ENCODE measurements at regions not wholly inside any gene's neighbourhood (a gene's known extent, or its start where the extent isn't known, plus 50 kb on each side); places are given as distances from the start of the nearest gene placed in this dataset.

- Histone ChIP-seq H3K36me3 (ENCODE audit: insufficient read depth) (no peaks in the 10 kb centered on the region), H3K4me1 (ENCODE audit: insufficient read depth) (no peaks in the 10 kb centered on the region), H3K4me3 (ENCODE audit: low read depth, low read length) (no peak overlapping the region), H3K27ac (ENCODE audit: low read depth) (no peak overlapping the region)
- no peak for DNase-seq (ENCODE audit: extremely low spot score)
- 81% methylated on average over 12 of the region's 12 CpGs for WGBS
These were observed 65.1 kb upstream of the KLF13 start for GRCh38 chr15:31261266-31262142.

- no peak overlapping the region for H3K4me3 ChIP-seq (ENCODE audit: low read depth, low read length)
- no peak overlapping the region for H3K27ac ChIP-seq (ENCODE audit: low read depth)
- no peak for DNase-seq (ENCODE audit: extremely low spot score)
- 90% methylated on average over 4 of the region's 4 CpGs for WGBS
- peaks cover 2% of the 10 kb centered on the region for H3K4me1 ChIP-seq (ENCODE audit: insufficient read depth)
- H3K36me3 ChIP-seq (ENCODE audit: insufficient read depth) = no peaks in the 10 kb centered on the region
These were observed 64.5 kb upstream of the KLF13 start for GRCh38 chr15:31262143-31262530.

DNA sequence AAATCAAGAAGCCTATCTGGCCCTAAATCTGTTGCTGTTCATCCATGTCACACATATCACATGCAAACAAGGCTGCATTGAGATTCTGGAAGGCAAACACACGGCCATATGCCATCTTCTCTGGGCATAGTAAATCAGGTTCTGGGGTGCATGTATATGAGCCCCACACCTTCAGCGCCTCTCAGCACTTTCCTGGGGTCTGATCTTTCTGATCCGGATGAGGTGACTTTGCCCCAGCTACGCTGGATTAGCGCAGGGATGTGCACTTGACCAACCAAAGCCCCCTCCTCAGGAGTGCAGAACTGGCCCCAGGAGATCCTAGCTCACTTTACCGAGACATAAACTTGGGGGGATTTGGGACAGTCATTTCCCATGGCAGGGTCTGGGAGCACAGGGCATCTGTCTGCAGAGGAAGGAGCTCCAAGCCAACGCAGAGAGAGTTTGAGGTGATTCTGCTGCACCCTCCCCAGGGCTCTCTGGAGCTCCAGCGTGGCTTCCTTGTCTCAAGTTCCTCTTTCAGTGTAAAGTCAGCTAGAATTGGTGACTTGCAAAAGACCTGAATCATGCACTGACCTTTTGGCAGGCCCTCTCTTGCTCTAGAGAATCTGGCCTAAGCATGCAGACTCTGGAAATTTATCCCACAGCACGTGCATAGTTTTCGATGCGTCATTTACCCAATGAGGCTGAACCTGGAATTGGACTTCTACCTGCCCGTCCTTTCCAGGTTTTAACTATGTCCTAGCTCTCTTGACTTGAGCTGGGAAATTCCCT is 63.5 kb upstream of the KLF13 start:
- Histone ChIP-seq H3K27ac (ENCODE audit: low read depth) (no peak overlapping the region), H3K4me1 (ENCODE audit: insufficient read depth) (peaks cover 2% of the 10 kb centered on the region), H3K4me3 (ENCODE audit: low read depth, low read length) (no peak overlapping the region), H3K36me3 (ENCODE audit: insufficient read depth) (no peaks in the 10 kb centered on the region)
- no peak for DNase-seq (ENCODE audit: extremely low spot score)
- 85% methylated on average over 12 of the region's 12 CpGs for WGBS

- DNase-seq (ENCODE audit: extremely low spot score) = no peak
- H3K4me3 ChIP-seq (ENCODE audit: low read depth, low read length) = no peak overlapping the region
- peak overlapping the region; percentile 81 for H3K27ac ChIP-seq (ENCODE audit: low read depth)
- no peaks in the 10 kb centered on the region for H3K36me3 ChIP-seq (ENCODE audit: insufficient read depth)
- 65% methylated on average over 24 of the region's 24 CpGs for WGBS
- peaks cover 2% of the 10 kb centered on the region for H3K4me1 ChIP-seq (ENCODE audit: insufficient read depth)
These were observed 62.7 kb upstream of the KLF13 start for GRCh38 chr15:31263751-31264558.

GRCh38 chr15:31264559-31265089 is 62.0 kb upstream of the KLF13 start:
- Histone ChIP-seq H3K27ac (ENCODE audit: low read depth) (peak overlapping the region; percentile 81), H3K36me3 (ENCODE audit: insufficient read depth) (no peaks in the 10 kb centered on the region), H3K4me3 (ENCODE audit: low read depth, low read length) (no peak overlapping the region), H3K4me1 (ENCODE audit: insufficient read depth) (peaks cover 2% of the 10 kb centered on the region)
- no peak for DNase-seq (ENCODE audit: extremely low spot score)
- 89% methylated on average over 6 of the region's 6 CpGs for WGBS

GRCh38 chr15:31265090-31265870 is 61.4 kb upstream of the KLF13 start:
- Histone ChIP-seq H3K27ac (ENCODE audit: low read depth) (no peak overlapping the region), H3K36me3 (ENCODE audit: insufficient read depth) (no peaks in the 10 kb centered on the region), H3K4me1 (ENCODE audit: insufficient read depth) (peaks cover 2% of the 10 kb centered on the region), H3K4me3 (ENCODE audit: low read depth, low read length) (no peak overlapping the region)
- DNase-seq (ENCODE audit: extremely low spot score) = no peak
- WGBS = 89% methylated on average over 21 of the region's 21 CpGs

DNA sequence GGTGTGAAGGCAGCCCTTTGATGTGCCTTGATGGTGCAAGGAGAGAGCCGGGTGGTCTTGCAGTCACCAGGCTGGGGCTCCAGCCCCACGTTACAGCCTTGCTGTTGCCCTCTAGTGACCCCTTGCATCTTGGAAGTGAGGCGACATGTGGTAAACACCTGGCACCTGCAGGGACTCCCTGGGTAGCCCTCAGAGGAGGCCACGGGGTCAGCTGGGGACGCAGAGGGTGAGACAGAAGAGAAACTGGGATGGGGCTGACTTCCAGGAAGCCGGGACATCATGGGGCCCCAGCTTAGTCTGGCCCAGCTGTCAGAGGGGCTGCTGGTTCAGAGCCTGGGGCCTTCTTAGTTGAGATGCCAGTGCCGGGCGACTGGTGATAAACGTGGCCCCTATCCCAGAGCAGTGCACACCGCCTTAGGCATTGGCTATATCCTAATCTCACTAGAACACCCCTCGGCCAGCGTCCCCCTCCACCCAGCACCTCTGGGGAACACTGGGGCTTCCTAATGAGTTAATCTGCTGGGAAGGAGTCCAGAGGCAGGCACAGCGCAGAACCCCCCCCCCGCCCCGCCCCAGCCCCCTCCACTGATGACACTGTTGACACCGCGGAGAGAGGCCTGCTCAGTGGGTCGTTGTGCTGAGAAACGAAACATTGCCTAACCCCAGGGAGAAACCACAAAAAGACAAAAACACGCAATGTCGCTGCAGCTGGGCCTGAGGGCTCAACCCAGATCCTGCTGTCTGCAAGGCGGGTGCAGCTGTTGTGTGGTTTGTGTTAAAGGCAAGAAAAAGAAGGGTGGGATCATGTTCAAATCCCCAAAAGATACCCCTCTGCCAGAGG is 60.5 kb upstream of the KLF13 start:
- WGBS = 63% methylated on average over 22 of the region's 22 CpGs
- no peaks in the 10 kb centered on the region for H3K36me3 ChIP-seq (ENCODE audit: insufficient read depth)
- H3K4me1 ChIP-seq (ENCODE audit: insufficient read depth) = peaks cover 2% of the 10 kb centered on the region
- no peak overlapping the region for H3K4me3 ChIP-seq (ENCODE audit: low read depth, low read length)
- DNase-seq (ENCODE audit: extremely low spot score) = no peak
- peak overlapping the region; percentile 4 for H3K27ac ChIP-seq (ENCODE audit: low read depth)

DNA sequence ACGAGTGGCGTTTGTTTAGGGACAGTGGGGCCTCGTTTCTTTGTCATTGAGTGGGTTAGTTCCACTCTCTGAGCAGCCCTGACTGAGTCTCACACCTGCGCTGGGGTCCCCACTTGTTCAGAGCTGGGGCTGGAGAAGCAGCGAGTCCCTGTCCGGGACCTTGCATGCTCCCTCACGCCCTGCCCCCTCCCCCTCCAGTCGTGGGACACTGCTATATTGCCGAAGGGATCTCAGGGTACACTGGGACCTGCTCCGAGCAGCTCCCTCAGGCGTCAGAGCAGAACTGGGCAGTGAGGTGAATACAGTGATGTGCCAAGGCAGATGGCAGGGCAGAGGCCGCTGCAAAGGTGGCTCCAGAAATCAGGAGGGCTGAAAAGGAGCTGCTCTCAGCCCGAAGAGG is 59.9 kb upstream of the KLF13 start:
- 75% methylated on average over 13 of the region's 13 CpGs for WGBS
- Histone ChIP-seq H3K4me1 (ENCODE audit: insufficient read depth) (peaks cover 2% of the 10 kb centered on the region), H3K36me3 (ENCODE audit: insufficient read depth) (no peaks in the 10 kb centered on the region), H3K27ac (ENCODE audit: low read depth) (no peak overlapping the region), H3K4me3 (ENCODE audit: low read depth, low read length) (no peak overlapping the region)
- no peak for DNase-seq (ENCODE audit: extremely low spot score)

- no peak overlapping the region for H3K4me3 ChIP-seq (ENCODE audit: low read depth, low read length)
- no peak for DNase-seq (ENCODE audit: extremely low spot score)
- 94% methylated on average over 20 of the region's 20 CpGs for WGBS
- H3K4me1 ChIP-seq (ENCODE audit: insufficient read depth) = peaks cover 2% of the 10 kb centered on the region
- no peak overlapping the region for H3K27ac ChIP-seq (ENCODE audit: low read depth)
- no peaks in the 10 kb centered on the region for H3K36me3 ChIP-seq (ENCODE audit: insufficient read depth)
These were observed 59.2 kb upstream of the KLF13 start for GRCh38 chr15:31267161-31268107.

DNA sequence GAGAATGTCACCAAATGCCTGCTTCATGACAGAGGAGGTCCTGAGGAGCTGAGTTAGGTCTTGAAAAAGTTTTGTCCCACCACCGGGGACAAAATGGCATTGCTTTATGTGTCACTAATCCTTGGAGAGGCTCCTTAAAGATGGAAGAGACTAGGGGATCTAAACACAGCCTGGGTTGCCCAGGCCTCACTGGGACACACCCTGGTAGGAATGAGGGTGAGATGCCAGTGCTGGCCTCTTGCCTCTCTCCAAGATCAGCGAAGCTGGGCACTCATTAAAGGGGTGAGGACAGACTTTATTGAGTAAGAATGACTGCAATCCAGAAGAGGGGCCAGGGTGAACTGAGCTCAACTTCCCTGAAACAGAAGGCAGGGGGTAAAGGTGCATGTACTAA is 58.5 kb upstream of the KLF13 start:
- H3K4me3 ChIP-seq (ENCODE audit: low read depth, low read length) = no peak overlapping the region
- no peaks in the 10 kb centered on the region for H3K36me3 ChIP-seq (ENCODE audit: insufficient read depth)
- no peak overlapping the region for H3K27ac ChIP-seq (ENCODE audit: low read depth)
- no peak for DNase-seq (ENCODE audit: extremely low spot score)
- 80% methylated on average over 2 of the region's 2 CpGs for WGBS
- H3K4me1 ChIP-seq (ENCODE audit: insufficient read depth) = peaks cover 2% of the 10 kb centered on the region

DNA sequence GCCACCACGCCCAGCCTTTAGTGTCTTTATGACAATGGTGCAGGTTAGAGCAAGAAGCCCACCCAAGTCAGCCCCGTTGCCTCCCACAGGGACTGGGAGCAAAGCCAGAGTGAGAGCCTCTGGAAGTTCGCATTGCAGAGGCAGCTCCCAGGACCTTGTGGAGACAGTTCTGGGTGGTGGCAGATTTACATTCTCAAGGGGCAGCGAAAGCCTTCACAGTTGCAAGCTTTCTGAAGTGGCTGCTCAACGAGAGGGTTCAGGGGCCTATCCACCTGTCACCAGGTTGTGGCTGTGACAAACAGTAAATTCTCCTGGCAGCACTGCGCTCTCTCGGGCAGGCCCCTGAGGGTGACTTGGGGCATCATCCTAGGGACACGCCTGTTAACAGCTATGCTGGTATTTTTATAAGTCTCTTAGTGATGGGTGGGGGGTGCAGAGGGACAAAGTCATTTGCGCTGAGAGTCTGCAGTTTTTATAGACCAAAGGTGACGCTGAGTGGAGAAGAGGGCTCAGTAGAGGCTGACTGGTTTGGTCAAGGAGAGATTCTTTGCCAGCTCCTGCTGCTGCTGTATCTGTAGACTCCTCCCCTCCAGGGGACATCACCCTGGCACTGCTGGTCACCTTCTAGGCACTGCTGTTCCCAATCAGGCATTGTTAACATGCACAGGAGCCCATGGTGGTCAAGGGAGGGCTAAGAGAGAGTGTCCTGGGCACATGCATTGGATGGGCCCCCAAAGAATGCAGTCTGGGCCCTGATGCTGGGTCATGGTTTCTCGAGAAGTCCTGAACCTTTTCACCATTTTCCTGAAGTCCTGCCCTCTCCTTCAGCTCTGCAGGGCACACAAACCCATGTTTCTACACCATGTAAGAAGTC is 57.5 kb upstream of the KLF13 start:
- Histone ChIP-seq H3K4me3 (ENCODE audit: low read depth, low read length) (no peak overlapping the region), H3K36me3 (ENCODE audit: insufficient read depth) (no peaks in the 10 kb centered on the region), H3K27ac (ENCODE audit: low read depth) (no peak overlapping the region), H3K4me1 (ENCODE audit: insufficient read depth) (peaks cover 2% of the 10 kb centered on the region)
- no peak for DNase-seq (ENCODE audit: extremely low spot score)
- 75% methylated on average over 11 of the region's 11 CpGs for WGBS

All from urinary bladder (tissue), 3 donors.